Endothelial cell of umbilical vein (primary cell): ENCODE measurements at regions not wholly inside any gene's neighbourhood (a gene's known extent, or its start where the extent isn't known, plus 50 kb on each side); places are given as distances from the start of the nearest gene placed in this dataset.

Source experiments
- BruUV-seq: library from RNA; stranded (reverse); fragments of 400-500 nt; replicated peaks from 2 replicates; lab custom pipeline; 2021; lab: Mats Ljungman, UMichigan
- CTCF ChIA-PET: fragments of 300-600, 350-600 bp; sonication (Branson Sonifier 250); formaldehyde crosslinking; loops from one replicate; lab custom pipeline; 2021; ENCODE audit warnings: antibody characterized with exemption, inconsistent platforms; lab: Charles Lee
- POLR2A ChIA-PET: fragments of 300-600, 350-600 bp; sonication (Branson Sonifier 250); formaldehyde crosslinking; loops from one replicate; lab custom pipeline; 2021; ENCODE audit warnings: antibody characterized with exemption, inconsistent platforms; lab: Charles Lee
- DNase-seq: peaks from one replicate; pipeline ENCODE4 v3.0.0-alpha.2; 2011; ENCODE audit warnings: low read depth, low spot score
- FAIRE-seq: peaks from 2 replicates; lab custom pipeline; 2011; peaks lifted over from hg19 to GRCh38; lab: Jason Lieb, UNC
- H2AFZ ChIP-seq: 2 replicates; pipeline ENCODE4 v1.6.0; 2012; ENCODE audit warnings: low read depth, low read length, control low read depth, inconsistent platforms
- H3K27ac ChIP-seq: 2 replicates; pipeline ENCODE4 v1.5.1; 2011; ENCODE audit warnings: low read depth, mild to moderate bottlenecking, control low read depth, low read length, moderate library complexity; ENCODE audit not compliant: insufficient read depth
- H3K27me3 ChIP-seq, 2 experiments: 2 replicates each; pipeline versions ENCODE4 v1.6.0 to v1.6.1; 2011; ENCODE audit warnings: low read length in 2 of 2, mixed read lengths in 1 of 2; ENCODE audit not compliant: control insufficient read depth in 2 of 2, insufficient read depth in 2 of 2
- H3K36me3 ChIP-seq, 2 experiments: 2 replicates in 1 of 2; 3 replicates in 1 of 2; pipeline ENCODE4 v1.5.1; 2011; ENCODE audit warnings: low read length in 2 of 2, mild to moderate bottlenecking in 1 of 2, moderate library complexity in 1 of 2; ENCODE audit not compliant: control insufficient read depth in 2 of 2, insufficient read depth in 2 of 2; ENCODE audit errors: extremely low read depth in 1 of 2
- H3K4me1 ChIP-seq: 3 replicates; pipeline ENCODE4 v1.5.1; 2011; ENCODE audit warnings: mild to moderate bottlenecking, low read length; ENCODE audit not compliant: control insufficient read depth, insufficient read depth; ENCODE audit errors: extremely low read depth
- H3K4me2 ChIP-seq: 2 replicates; pipeline ENCODE4 v1.6.1; 2011; ENCODE audit warnings: low read length, control low read depth, mixed read lengths; ENCODE audit not compliant: insufficient read depth
- H3K4me3 ChIP-seq, 3 experiments: fragments of 200-600 bp in 1 of 3; sonication (generic), shearing (Covaris generic) in 1 of 3; replicated peaks in 1 of 3; 2 replicates each; pipeline ENCODE4 v1.5.1; 2011 to 2016; ENCODE audit warnings: control low read depth in 3 of 3, low read length in 3 of 3, mild to moderate bottlenecking in 2 of 3, inconsistent platforms in 1 of 3, low read depth in 1 of 3, moderate library complexity in 1 of 3; ENCODE audit not compliant: insufficient read depth in 1 of 3
- H3K79me2 ChIP-seq: 2 replicates; pipeline ENCODE4 v1.6.0; 2012; ENCODE audit warnings: low read length, inconsistent platforms; ENCODE audit not compliant: control insufficient read depth, insufficient read depth
- H3K9ac ChIP-seq: replicated peaks from 2 replicates; pipeline ENCODE3; 2011; ENCODE audit warnings: low read length, control low read depth; ENCODE audit not compliant: insufficient read depth; ENCODE audit errors: extremely low read depth
- H3K9me1 ChIP-seq: replicated peaks from 3 replicates; pipeline ENCODE4 v1.6.0; 2011; ENCODE audit warnings: mild to moderate bottlenecking, low read length; ENCODE audit not compliant: control insufficient read depth, insufficient read depth; ENCODE audit errors: extremely low read depth
- H3K9me3 ChIP-seq: replicated peaks from 2 replicates; pipeline ENCODE4 v1.5.1; 2012; ENCODE audit warnings: low read length, inconsistent platforms; ENCODE audit not compliant: control insufficient read depth, insufficient read depth
- H4K20me1 ChIP-seq: replicated peaks from 2 replicates; pipeline ENCODE3; 2011; ENCODE audit warnings: mild to moderate bottlenecking, low read length; ENCODE audit not compliant: control insufficient read depth, insufficient read depth; ENCODE audit errors: extremely low read depth
- CTCF ChIP-seq, 2 donors: IDR thresholded peaks; 1 replicate in 1 of 2; 2 replicates in 1 of 2; pipeline ENCODE4 v1.5.1; 2011; ENCODE audit warnings: low read length in 2 of 2, mild to moderate bottlenecking in 2 of 2, moderate library complexity in 2 of 2, control low read depth in 1 of 2, inconsistent platforms in 1 of 2, low read depth in 1 of 2; ENCODE audit not compliant: insufficient read depth in 1 of 2; ENCODE audit errors: extremely low read depth in 1 of 2
- FOS ChIP-seq: IDR thresholded peaks from 2 replicates; pipeline ENCODE4 v1.6.1; 2011; ENCODE audit warnings: mild to moderate bottlenecking, low read length, moderate library complexity, borderline replicate concordance; ENCODE audit not compliant: insufficient read depth
- GATA2 ChIP-seq: IDR thresholded peaks from 2 replicates; pipeline ENCODE4 v1.7.0; 2011; ENCODE audit warnings: low read depth, mild to moderate bottlenecking, moderate library complexity, mixed read lengths, low read length; ENCODE audit not compliant: insufficient read length, insufficient read depth
- JUN ChIP-seq: IDR thresholded peaks from 2 replicates; pipeline ENCODE4 v1.6.1; 2011; ENCODE audit warnings: borderline replicate concordance, low read depth; ENCODE audit not compliant: insufficient read length, insufficient read depth
- MAX ChIP-seq: IDR thresholded peaks from 2 replicates; pipeline ENCODE4 v1.6.1; 2011; ENCODE audit not compliant: insufficient read depth, insufficient read length
- MYC ChIP-seq: IDR thresholded peaks from one replicate; pipeline ENCODE4 v1.6.1; 2011; ENCODE audit warnings: mild to moderate bottlenecking, low read depth, low read length
- POLR2A ChIP-seq: IDR thresholded peaks from 2 replicates; pipeline ENCODE4 v1.6.1; 2012; ENCODE audit warnings: low read depth, mild to moderate bottlenecking, control low read depth, low read length
- POLR2AphosphoS5 ChIP-seq: IDR thresholded peaks from 2 replicates; pipeline ENCODE4 v1.6.1; 2012; ENCODE audit warnings: low read depth, mild to moderate bottlenecking, control low read depth, low read length, moderate library complexity; ENCODE audit not compliant: insufficient read depth
- dilution Hi-C: fragments of 300-500 bp; cut with MboI; formaldehyde crosslinking; loops from one replicate; pipeline ENCODE4 v1.15.0; 2019; ENCODE audit warnings: low sequenced_read_pairs; ENCODE audit not compliant: extremely low pct_ligation_motif_present
- intact Hi-C: fragments of 100-400 bp; cut with micrococcal nuclease; formaldehyde crosslinking; loops from one replicate; pipeline ENCODE4 v1.10.0; 2022

- Histone ChIP-seq H3K27me3 (no peaks in the 10 kb centered on the region), H3K27ac (no peak overlapping the region), H3K9me3 (no peaks in the 10 kb centered on the region), H3K79me2 (no peaks in the 10 kb centered on the region), H3K9me1 (no peaks in the 10 kb centered on the region), H3K36me3 (no peaks in the 10 kb centered on the region), H4K20me1 (no peaks in the 10 kb centered on the region), H3K4me2 (no peak overlapping the region), H2AFZ (no peak overlapping the region), H3K4me1 (no peaks in the 10 kb centered on the region), H3K4me3 (no peak overlapping the region), H3K9ac (no peak overlapping the region)
- DNase-seq (no peak), FAIRE-seq (no peak)
- dilution Hi-C loops: no loop called here
- no TSS peak for BruUV-seq
- no peak for TF ChIP-seq MAX
- no peak for TF ChIP-seq POLR2AphosphoS5
- TF ChIP-seq CTCF (IDR thresholded peaks at IDR 0.05; ENCODE audit: extremely low read depth in 1 of 2, insufficient read depth in 1 of 2, low read depth in 1 of 2, low read length in 2 of 2): no peak
- TF ChIP-seq GATA2: no peak
- no peak for TF ChIP-seq MYC
- TF ChIP-seq FOS: no peak
- TF ChIP-seq POLR2A: no peak
- TF ChIP-seq JUN: no peak
- CTCF ChIA-PET: interaction anchor here (1.3 kb wide), 1 partner anchor 20 kb away, joined by 3 read pairs; no protein-coding TSS in a partner anchor
- POLR2A ChIA-PET: interaction anchor here (0.6 kb wide), 1 partner anchor 10 kb away, joined by 3 read pairs; no protein-coding TSS in a partner anchor
- intact Hi-C loops: no loop called here
Observed at GRCh38 chr10:118403967-118404366, 61.8 kb upstream of the FAM204A start.
